OCI-M1 (cell line): ENCODE measurements at regions not wholly inside any gene's neighbourhood (a gene's known extent, or its start where the extent isn't known, plus 50 kb on each side); places are given as distances from the start of the nearest gene placed in this dataset.
"Not testable (repeated sequence)": the region's sequence is repeated elsewhere in the genome, so short reads cannot be mapped to it uniquely, and the experiment has no call there.

ENCODE experiments used
- DNase-seq: peaks from one replicate; lab custom pipeline; 2025; lab: John Stamatoyannopoulos, UW

DNA sequence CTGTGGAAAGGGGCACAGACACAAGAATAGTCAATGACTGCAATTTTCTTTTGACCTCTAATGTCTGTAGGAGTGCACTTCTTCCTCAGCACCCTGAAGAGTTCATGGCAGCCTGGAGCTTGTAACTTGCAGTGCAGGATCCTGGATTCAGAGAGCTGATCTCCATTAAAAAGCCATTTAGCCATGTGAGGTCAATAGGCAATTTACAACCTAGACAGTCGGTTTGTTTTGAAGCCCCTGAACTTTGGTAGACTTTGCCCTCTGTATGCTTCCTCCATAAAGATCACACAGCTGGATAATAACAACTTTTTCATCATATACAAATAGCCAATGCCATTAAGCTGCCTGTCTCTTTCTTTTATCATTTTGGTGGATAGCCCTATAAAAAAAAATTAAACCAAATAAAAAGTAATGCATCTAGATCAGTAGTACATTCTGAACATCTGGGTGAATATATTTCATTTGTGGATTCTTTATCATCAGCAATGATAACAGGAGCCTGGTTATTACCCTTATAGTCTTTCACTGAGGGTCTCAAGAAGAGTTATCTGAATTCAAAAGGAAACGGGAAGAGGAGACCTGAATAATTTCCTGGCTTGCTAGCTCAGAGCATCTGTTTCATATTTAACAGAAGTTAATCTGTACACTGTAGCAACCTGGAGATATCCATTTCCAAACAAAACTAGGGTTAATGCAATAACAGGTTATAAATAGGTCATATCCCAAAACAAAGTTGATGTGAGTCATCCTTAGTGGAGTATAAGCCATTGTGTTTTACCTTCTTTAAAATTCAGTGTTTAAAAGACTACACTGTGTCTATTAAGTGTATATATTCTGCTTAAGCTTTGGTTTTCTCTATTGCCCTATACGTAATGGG lies 193.8 kb upstream of the ACTBL2 start:
- DNase-seq: no peak

DNA sequence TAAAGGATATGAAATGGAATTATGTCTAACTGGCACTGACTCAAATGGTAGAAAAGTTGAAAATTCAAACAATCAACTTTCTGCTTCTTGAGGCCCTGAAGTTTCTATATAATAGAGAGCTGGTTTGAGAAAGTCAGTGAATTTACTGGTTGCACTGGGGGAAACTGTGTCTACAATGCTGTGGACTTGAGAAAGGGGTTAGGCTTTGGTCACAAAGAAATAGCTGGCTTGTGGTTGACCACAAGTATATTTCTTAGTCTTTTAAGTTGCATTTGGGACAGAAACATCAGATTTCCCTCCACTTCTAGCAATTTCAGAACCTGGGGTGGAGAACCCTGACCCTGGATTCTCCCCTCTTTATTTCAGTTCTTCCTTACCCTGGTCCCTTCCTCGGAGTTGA lies 192.6 kb upstream of the ACTBL2 start:
- DNase-seq: no peak

DNA sequence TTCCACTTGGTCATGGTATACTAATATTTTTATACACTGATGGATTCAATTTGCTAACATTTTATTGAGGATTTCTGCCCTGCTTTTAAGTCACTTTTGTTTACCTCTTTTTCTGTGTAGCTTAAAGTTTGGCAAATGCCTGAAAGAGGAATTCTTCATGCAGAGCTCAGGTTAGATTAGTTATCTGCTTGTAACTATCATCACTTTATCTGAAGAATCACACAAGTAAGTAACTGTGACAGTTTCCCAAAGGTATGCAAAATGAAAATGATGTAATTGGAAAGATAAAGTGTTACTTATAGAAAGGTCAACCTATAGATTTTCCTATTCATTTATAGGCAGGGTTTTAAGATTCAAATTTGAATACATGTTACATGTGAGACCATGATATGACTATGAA lies 188.8 kb upstream of the ACTBL2 start:
- DNase-seq: no peak

DNA sequence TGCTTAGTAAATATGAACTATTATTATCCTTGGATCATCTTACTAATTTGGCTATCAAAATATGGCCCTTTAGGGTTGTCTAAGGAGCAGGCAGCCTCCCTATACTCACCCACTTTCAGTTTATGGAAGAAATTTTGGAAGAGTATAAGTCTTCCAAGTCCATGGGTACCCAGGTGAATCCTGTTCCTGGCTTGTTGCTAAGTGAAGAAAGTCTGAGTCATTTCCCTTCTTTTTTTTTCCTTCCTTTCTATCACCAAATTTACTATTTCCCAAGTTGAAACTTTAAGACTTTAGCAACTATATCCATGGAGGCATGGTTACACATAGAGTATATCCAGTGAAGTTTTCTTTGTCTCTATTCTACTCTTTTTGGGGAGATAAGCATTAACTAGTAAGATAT lies 184.0 kb upstream of the ACTBL2 start:
- no peak for DNase-seq

DNA sequence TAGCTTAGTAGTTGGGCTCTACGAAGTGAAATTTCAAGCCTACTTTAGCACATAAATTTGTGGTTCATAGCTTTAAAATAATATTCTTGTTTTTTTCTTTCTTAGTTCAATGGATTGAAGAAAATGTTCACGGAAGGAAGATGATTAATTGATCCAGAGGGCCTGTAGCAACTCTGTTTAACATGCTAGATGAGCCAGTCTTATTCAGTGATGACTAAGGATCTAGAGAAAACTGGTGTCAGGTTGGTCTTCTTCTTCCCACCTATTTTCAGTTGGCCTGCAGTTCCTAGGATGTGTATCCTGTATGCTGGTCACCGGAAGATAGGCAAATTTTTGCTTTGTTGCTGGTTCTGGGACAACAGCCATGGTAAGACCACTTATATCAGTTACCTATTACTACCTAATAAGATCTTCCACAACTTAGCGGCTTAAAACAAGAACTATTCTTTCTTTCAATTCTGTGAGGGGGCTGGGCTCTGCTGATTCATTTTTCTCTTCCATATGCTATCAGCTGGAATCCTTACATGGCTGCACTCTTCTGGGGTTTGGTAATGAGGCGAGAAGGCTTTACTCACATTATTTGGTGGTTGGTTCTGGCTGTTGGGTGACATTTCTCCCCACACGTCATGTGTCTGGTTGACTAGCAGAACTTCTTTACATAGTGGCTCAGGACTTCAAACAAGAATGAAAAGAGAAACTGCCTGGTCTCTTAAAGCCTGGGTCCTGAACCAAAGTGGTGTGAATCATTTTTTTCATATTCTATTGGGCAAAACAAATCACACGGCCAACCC lies 182.7 kb upstream of the ACTBL2 start:
- no peak for DNase-seq

DNA sequence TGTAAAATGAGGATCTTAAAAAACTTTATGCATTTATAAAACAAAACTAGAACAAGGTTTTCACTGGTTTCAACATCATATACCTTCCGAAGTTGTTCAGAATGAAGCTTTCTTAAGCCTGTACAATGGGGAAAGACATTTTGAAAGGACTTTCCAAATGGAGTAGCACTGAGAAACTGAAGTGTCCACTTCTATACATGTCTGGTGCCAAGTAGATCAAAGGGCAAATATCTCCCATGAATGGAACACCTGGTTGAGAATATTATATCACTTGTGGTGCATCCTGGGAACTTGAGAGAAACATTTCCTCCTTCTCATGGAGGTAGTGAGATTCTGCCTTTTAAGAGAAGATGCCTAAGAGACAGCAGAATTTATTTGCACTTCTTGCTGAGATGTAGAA lies 182.1 kb upstream of the ACTBL2 start:
- no peak for DNase-seq

DNA sequence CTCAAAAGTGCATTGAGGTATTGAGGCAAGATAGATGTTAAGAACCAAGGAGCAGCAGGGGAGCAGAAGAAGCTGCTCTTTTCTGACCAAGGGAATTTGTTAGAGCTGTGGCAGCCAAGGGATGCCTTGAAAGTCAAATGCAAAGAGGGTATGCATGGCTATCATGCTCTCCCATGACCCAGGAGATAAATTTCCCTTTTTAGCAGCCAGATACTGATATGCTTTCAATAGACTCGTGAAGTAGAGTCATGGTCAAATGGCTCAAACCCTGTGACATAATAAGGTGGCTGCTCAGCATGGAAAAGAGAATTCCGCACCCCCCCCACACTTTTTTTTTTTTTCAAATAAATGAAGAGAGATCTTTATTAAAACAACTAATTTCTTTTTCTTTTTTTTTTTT lies 180.9 kb upstream of the ACTBL2 start:
- DNase-seq: no peak

DNA sequence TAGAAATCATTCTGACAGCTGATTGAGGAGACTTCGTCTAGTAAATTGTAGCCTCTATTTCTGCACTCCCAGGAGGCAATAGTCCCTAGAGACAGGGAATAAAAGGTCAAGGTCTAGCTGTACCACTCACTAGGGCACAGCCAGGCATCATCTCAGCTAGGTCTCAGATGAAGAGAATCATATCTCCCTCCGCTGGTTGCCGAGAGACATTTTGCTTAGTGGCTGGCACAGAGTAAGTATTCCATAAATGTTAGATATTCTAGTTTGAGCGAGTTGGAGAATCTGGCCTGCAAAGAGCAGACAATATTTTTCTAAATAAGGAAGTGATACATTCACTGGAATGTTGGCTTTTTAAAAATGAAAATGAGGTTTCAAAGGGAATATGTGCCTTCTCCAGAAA lies 180.4 kb upstream of the ACTBL2 start:
- no peak for DNase-seq

DNA sequence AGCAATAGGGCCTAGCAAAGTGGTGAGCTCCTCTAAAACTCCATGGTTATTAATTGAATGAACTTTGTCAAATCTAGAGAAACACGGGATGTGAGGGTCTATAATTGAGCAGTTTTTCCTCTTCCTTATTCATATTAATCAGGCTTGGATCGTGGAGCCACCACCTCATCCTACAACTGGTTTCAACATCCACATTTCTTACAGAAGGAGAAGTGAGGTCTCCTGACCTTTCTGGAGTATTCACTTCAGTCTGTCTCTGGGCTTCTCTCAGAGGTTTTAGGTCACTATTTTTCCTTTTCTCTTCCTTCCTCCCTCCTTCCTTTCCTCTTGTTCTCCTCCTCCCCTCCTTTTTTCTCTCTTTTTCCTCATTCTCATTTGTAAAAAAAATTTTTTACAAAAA lies 177.3 kb upstream of the ACTBL2 start:
- no peak for DNase-seq

DNA sequence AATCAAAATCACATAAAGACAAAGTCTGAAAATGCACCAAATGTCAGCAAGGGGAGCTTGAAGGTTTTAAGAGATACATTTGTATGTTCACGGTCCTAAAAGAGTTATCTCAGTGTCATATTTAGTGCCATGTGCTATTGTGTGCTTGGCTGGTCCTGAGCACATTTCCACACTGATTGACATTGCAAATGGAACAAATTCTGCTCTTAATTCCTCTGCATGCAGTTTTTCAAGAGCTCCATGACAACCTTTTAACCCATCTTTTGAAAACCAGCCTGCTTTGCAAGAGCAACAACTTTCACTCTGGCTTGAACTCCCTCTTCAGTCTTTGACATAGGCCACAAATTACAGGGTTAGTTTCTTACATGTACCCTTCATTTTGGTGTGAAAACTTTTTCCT lies 175.4 kb upstream of the ACTBL2 start:
- DNase-seq: no peak

DNA sequence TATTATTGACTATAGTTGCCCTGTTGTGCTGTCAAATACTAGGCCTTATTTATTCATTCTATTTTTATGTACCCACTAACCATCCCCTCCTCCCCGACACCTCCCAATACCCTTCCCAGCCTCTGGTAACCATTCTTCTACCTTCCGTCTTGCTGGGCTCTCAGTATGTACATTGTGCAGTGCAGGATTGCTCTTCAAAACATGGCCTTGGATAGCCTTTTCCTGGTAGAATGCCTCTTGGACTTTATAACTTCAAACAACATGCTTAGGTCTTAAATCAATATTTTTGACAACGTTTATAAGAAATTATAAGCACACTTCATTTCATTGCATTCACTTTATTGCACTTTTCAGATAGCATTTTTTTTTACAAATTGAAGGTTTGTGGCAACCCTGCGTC lies 172.6 kb upstream of the ACTBL2 start:
- no peak for DNase-seq

DNA sequence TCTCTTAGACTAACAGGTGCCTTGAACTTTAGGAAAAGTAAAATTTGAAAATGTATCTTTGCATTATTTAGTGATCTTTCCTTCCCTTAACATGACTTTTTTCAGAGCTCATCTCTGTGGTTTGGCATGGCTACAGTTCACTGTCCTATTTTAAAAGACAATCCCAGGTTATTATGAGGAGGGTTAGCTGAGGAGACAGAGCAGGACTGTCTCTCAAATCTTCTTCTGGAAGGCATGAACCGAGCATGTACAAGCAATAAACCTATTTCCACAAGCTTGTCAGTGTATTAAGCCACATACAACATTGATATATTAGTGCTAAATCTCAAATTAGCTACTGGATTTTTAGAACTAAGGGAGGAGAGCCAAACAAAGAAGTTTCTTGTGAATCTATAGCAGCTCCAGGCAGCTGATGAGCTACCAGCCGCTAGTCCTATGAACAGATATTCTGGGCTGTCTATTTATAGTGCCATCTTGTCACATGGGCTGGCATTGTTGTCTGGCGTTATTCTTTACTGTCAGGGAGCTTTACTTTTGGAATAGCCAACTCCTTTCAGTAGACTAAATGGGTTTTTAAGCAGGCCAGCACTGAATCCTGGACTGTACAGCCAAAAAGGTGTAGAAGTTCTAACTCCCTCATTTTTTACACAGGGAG lies 171.2 kb upstream of the ACTBL2 start:
- DNase-seq: no peak

DNA sequence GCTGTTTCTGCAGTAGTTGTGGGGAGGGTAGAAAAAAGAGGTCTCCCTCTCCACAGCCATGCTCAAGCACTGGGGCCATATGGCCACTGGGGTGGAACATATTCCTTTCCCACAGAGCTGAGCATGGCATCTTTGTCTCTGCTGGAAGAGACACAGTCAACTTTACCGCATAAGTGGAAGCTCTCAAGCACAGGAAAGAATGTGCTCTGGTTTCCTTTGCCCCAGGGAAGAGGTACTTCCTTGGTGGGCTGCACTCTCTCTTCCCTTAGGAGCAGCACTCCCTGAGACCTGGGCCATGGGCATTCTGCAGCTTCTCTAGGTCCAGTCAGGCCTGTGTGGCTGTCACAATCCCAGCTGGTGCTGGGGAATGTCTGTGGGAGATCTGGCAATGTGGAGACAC lies 168.5 kb upstream of the ACTBL2 start:
- no peak for DNase-seq

DNA sequence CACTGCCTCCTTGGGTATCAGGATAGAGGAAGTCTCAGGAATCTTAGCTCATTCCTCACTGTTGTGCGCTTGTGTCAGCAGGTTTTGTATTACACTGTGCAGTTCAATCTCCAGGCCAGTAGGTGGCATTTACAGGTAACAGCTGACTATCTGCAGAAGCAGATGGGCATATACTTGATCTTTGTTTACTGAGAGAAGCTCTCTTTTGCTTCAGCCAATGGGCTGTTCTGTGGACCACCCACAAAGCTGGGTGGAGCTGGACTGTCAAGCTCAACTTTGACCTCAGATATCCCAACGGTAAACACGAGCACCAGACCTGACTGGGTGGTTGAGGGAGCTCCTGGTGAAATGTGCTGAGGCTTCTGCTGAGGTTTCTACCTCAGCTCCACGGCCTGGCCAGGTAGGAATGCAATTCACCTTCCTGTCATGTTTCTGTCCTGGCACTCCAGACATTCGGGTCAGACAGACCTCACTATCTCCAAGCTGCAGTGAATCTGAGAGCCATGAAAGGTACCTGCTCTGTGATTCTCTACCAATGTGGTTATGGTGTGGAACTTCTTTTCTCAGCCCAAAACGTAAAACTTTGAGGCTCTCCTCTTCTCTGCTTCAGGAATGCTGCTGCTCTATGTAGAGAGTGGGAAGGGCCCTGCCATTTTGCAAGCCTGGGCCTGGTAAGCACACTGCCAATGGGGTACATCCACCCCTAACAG lies 167.9 kb upstream of the ACTBL2 start:
- peak; percentile 64 for DNase-seq

DNA sequence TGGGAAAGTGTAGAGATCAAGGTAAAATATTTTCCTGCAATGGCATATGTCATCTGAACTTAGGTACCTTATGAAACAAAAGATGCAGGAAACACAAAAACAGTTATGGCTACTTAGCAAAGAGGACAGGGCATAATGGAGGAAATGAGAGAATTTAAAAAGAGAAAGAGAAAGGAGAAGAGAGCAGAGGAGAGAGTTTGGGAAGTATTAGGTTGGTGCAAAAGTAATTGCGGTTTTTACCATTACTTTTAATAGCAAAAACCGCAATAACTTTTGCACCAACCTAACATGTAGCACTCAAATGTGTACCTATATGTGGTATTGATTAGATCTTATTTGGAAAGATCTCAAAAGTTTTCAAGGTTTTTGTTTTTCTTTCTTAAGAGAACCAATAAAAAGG lies 160.1 kb upstream of the ACTBL2 start:
- peak; percentile 14 for DNase-seq

DNA sequence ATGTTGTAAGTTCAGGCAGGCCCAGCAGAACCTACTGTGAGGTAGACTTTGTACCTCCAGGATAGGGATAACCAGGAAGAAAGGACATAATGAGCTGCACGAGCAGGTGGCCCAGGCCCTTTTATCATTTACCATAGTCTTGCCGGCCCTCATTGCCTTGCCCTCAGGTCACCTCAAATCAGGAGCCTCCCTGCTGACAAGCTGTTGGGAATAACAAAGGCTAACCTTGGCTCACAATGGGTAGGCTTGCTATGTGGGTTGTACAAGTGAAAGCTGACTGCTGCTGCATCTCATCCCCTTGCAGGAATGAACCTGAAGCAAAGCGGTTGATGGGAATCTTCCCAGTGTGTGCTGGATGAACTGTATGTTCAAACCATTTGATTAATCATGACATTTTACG lies 159.5 kb upstream of the ACTBL2 start:
- no peak for DNase-seq

DNA sequence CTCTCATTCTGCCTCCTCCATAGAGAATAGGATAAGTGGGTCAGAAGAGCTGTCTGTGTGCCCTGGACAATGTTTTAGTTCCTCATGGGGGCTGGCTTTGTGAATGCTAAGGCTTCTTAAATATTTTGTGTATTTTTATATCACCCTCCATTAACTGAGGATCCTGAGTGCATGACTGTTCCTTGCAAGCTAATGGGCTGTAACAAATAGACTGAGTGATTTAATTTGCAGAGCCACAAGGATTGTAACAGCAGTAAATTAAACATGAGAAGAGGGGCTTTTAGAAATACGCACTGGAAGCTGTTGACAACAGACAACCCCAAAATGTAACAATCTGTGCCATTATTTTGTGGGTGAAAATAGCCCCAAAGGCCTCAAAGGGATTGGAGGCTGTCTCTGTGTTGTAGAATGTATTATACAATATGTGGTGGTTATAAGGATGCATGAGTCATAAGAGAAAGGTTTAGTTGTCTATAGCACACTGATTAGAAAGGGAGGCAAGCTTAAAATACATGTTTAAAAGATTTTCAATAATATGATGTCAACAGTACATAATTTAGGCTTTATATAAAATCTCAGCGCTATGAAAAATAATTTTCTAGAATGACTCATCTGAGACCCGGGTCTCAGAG lies 152.7 kb upstream of the ACTBL2 start:
- DNase-seq: no peak

DNA sequence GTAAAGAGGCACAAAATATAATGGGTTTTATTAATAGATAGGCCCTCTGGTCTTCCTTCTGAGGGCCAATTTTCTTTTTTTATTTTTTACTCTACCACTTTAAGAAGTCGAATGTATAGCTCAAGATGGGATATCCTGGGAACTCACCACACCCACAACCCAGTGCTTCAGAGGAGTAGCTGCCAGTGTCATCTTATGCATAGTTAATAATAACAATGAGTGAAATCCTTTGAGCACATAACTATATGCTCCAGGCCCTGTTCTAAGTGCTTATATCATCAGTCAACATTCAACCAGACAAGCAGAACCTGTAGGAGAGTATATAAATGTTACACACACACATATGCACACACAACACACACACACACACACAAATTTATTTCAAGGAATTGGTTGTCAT lies 150.3 kb upstream of the ACTBL2 start:
- DNase-seq: no peak

DNA sequence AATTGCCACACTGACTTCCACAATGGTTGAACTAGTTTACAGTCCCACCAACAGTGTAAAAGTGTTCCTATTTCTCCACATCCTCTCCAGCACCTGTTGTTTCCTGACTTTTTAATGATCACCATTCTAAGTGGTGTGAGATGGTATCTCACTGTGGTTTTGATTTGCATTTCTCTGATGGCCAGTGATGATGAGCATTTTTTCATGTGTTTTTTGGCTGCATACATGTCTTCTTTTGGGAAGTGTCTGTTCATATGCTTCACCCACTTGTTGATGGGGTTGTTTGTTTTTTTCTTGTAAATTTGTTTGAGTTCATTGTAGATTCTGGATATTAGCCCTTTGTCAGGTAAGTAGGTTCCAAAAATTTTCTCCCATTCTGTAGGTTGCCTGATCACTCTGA lies 148.5 kb upstream of the ACTBL2 start:
- not testable (repeated sequence) for DNase-seq

DNA sequence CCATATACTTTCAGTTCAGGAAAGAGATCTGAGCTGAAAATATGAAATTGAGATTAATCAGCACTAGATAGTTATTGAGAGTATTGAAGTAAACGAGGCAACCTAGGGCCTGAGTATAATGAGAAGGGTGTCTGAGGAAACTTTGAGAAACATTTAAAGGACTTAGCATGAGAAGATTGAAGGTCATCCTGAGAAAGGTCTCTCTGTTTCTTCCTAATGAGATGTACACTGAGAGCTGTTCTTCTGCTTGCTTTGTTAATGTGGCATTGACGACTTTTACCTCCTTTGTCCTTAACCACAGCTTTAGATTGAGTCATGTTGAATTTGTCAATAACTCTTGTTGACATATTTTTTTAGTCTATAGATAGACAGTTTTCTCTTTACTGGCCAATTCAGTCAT lies 145.1 kb upstream of the ACTBL2 start:
- no peak for DNase-seq

DNA sequence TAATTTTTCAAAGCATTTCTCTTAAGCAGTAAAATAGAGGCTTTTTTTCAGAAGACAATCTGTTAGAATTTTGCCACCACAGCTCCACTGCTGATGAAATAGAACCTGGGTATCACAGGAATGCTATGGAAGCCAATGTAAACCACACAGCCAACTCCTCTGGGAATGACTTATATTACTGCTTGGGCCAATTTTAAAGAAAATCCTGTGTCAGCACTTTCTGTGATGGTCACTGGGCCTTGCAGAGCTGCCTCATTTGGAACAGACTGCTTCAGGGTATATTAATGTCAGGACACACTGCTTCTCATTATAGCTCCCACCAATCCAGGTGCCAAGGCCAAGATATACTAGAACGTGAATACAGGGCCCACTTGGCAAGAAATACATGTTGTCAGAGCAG lies 144.1 kb upstream of the ACTBL2 start:
- DNase-seq: no peak

DNA sequence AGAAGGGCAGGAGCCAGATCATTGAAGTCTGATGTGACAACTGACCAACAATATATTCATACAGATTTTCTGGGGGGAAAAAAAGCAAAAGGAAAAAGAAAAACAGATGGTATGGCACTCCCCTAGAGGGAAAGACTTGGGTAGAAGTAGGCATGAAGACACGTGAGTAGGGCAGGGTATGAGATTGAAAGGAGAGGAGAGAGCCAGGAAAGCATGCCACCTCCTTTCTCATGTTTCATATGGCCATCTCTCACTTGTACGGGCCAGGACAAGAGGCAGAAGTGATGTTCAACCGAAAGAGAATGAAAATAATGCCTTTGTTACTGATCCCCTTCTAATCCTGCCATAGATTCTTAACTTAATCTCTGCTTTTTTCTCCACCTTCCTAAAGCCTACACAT lies 139.0 kb upstream of the ACTBL2 start:
- no peak for DNase-seq
